HepG2 (cell line): ENCODE measurements at regions not wholly inside any gene's neighbourhood (a gene's known extent, or its start where the extent isn't known, plus 50 kb on each side); places are given as distances from the start of the nearest gene placed in this dataset.

Experiments used
- AGO2 ChIP-seq: fragments of 200-400 bp; formaldehyde crosslinking; optimal IDR thresholded peaks from 2 replicates; pipeline ENCODE3; 2017; ENCODE audit warnings: mild to moderate bottlenecking, low read depth, low read length, moderate library complexity
- BRCA1 ChIP-seq: sonication (generic); formaldehyde crosslinking; IDR thresholded peaks from 2 replicates; pipeline ENCODE4 v1.4.0; 2020; ENCODE audit warnings: missing genetic modification reagents
- JUND ChIP-seq: sonication (generic); formaldehyde crosslinking; IDR thresholded peaks from 2 replicates; pipeline ENCODE4 v1.8.0; 2022; ENCODE audit warnings: mild to moderate bottlenecking, missing genetic modification reagents
- KDM2A ChIP-seq: sonication (generic); formaldehyde crosslinking; IDR thresholded peaks from 2 replicates; pipeline ENCODE4 v1.4.0; 2020; ENCODE audit warnings: low read depth, missing genetic modification reagents, borderline replicate concordance
- KLF16 ChIP-seq, 2 experiments: sonication (generic) in 1 of 2; formaldehyde crosslinking in 1 of 2; IDR thresholded peaks; 2 replicates each; pipeline versions ENCODE4 v1.6.1 to v1.8.0; 2016 to 2023; ENCODE audit warnings: missing genetic modification reagents in 2 of 2, missing compliant biosample characterization in 1 of 2
- SMAD1 ChIP-seq: sonication (generic); formaldehyde crosslinking; IDR thresholded peaks from 2 replicates; pipeline ENCODE4 v1.4.0; 2020; ENCODE audit warnings: missing genetic modification reagents, low read depth, mild to moderate bottlenecking, borderline replicate concordance
- TRIM22 ChIP-seq: fragments of 450-650 bp; IDR thresholded peaks from 2 replicates; pipeline ENCODE4 v1.6.1; 2017
- USF2 ChIP-seq, 2 experiments: sonication (generic) in 1 of 2; formaldehyde crosslinking in 1 of 2; IDR thresholded peaks; 2 replicates each; pipeline versions ENCODE4 v1.5.1 to v1.6.1; 2011 to 2020; ENCODE audit warnings: borderline replicate concordance in 1 of 2, low read depth in 1 of 2, low read length in 1 of 2, mild to moderate bottlenecking in 1 of 2, missing genetic modification reagents in 1 of 2, moderate library complexity in 1 of 2
- ZBTB3 ChIP-seq: sonication (generic); formaldehyde crosslinking; IDR thresholded peaks from 2 replicates; pipeline ENCODE4 v1.4.0; 2020; ENCODE audit warnings: low read depth, mild to moderate bottlenecking, moderate library complexity, missing genetic modification reagents, borderline replicate concordance
- ZBTB8A ChIP-seq: sonication (generic); formaldehyde crosslinking; IDR thresholded peaks from 2 replicates; pipeline ENCODE4 v1.4.0; 2020; ENCODE audit warnings: mild to moderate bottlenecking, low read depth, missing genetic modification reagents, borderline replicate concordance
- ZC3H4 ChIP-seq: sonication (generic); formaldehyde crosslinking; IDR thresholded peaks from 2 replicates; pipeline ENCODE4 v1.4.0; 2020; ENCODE audit warnings: missing genetic modification reagents, borderline replicate concordance
- ZKSCAN8 ChIP-seq: IDR thresholded peaks from 2 replicates; pipeline ENCODE4 v1.6.1; 2016; ENCODE audit warnings: borderline replicate concordance, missing genetic modification reagents, missing compliant biosample characterization
- ZNF124 ChIP-seq: sonication (generic); formaldehyde crosslinking; IDR thresholded peaks from 2 replicates; pipeline ENCODE4 v1.4.0; 2020; ENCODE audit warnings: missing genetic modification reagents
- ZNF451 ChIP-seq: sonication (generic); formaldehyde crosslinking; IDR thresholded peaks from 2 replicates; pipeline ENCODE4 v1.5.0; 2020; ENCODE audit warnings: mild to moderate bottlenecking, missing genetic modification reagents
- ZNF468 ChIP-seq: sonication (generic); formaldehyde crosslinking; IDR thresholded peaks from 2 replicates; pipeline ENCODE4 v1.8.0; 2022; ENCODE audit warnings: mild to moderate bottlenecking, moderate library complexity, missing genetic modification reagents
- ZNF598 ChIP-seq: sonication (generic); formaldehyde crosslinking; IDR thresholded peaks from 2 replicates; pipeline ENCODE4 v1.5.1; 2020; ENCODE audit warnings: mild to moderate bottlenecking, missing genetic modification reagents, borderline replicate concordance
- ZNF639 ChIP-seq: conservative IDR thresholded peaks from 2 replicates; pipeline ENCODE4 v1.6.1; 2018; ENCODE audit warnings: missing genetic modification reagents
- ZNF644 ChIP-seq: IDR thresholded peaks from 2 replicates; pipeline ENCODE4 v1.6.1; 2016; ENCODE audit warnings: low read depth
- ZNF841 ChIP-seq: sonication (generic); formaldehyde crosslinking; IDR thresholded peaks from 2 replicates; pipeline ENCODE4 v1.8.1; 2023; ENCODE audit warnings: missing genetic modification reagents, borderline replicate concordance
- TF ChIP-seq, protein P1 (sequence below): sonication (generic); formaldehyde crosslinking; IDR thresholded peaks from 2 replicates; pipeline ENCODE4 v1.5.1; 2020; ENCODE audit warnings: missing genetic modification reagents, mild to moderate bottlenecking, borderline replicate concordance
- TF ChIP-seq, protein P2 (sequence below): sonication (generic); formaldehyde crosslinking; IDR thresholded peaks from 2 replicates; pipeline ENCODE4 v1.4.0; 2020; ENCODE audit warnings: missing genetic modification reagents, borderline replicate concordance
- TF ChIP-seq, protein P3 (sequence below): sonication (generic); formaldehyde crosslinking; IDR thresholded peaks from 2 replicates; pipeline ENCODE4 v1.4.0; 2020; ENCODE audit warnings: missing genetic modification reagents

DNA sequence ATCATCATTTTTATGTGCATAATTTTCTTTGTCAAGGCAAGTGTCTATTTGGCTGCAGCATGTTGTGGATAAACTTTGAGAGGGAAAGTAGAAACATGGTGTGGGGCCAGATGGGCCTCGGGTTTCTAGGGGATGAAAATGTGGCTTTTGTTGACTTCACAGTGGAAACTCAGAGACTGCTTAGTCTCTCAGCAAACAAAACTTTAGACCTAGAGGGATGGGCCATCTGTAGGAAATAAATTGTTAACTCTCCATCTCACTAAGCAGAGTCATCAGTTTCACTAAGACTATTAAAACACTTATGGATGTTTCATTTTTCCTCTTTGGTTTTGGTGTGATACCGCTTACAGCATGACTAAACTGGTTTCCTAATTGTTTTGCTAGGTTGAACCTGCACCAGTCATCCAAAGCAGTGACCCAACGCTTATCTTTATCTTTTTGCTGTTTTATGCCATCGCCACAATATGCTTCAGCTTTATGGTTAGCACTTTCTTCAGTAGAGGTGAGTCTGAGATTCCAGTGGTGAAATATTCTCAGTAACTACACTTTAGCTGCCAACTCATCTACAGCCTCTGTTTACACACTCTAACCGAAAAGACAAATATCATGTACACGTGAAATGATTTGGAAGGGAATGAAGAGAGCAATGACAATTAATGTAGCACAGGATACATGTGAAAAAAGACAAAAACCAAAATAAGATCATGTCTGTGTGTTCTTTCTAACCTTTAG is 60.6 kb upstream of the CRYM start (continued):
- no peak for TF ChIP-seq USF2 (IDR thresholded peaks at IDR 0.05; ENCODE audit: low read depth, low read length)
- no peak for TF ChIP-seq USF2 (CRISPR knock-in tag; IDR thresholded peaks at IDR 0.05; ENCODE audit: borderline replicate concordance)
- TF ChIP-seq, protein P1, sequence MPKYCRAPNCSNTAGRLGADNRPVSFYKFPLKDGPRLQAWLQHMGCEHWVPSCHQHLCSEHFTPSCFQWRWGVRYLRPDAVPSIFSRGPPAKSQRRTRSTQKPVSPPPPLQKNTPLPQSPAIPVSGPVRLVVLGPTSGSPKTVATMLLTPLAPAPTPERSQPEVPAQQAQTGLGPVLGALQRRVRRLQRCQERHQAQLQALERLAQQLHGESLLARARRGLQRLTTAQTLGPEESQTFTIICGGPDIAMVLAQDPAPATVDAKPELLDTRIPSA (CRISPR knock-in tag), result no peak
- no peak for TF ChIP-seq ZBTB8A (CRISPR knock-in tag)
- TF ChIP-seq ZNF451 (CRISPR knock-in tag), result no peak
- 0 out of 2 replicates have a peak, but pooled peaks have one; percentile 11 for TF ChIP-seq ZKSCAN8 (CRISPR knock-in tag)
- TF ChIP-seq, protein P2, sequence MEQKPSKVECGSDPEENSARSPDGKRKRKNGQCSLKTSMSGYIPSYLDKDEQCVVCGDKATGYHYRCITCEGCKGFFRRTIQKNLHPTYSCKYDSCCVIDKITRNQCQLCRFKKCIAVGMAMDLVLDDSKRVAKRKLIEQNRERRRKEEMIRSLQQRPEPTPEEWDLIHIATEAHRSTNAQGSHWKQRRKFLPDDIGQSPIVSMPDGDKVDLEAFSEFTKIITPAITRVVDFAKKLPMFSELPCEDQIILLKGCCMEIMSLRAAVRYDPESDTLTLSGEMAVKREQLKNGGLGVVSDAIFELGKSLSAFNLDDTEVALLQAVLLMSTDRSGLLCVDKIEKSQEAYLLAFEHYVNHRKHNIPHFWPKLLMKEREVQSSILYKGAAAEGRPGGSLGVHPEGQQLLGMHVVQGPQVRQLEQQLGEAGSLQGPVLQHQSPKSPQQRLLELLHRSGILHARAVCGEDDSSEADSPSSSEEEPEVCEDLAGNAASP (CRISPR knock-in tag), result no peak
- no peak for TF ChIP-seq SMAD1 (CRISPR knock-in tag)
- 0 out of 4 replicates have a peak, but pooled peaks have one; percentile 15 to 19 for TF ChIP-seq KLF16 (CRISPR knock-in tag; IDR thresholded peaks at IDR 0.05)
- no peak for TF ChIP-seq KDM2A (CRISPR knock-in tag)
- TF ChIP-seq JUND (CRISPR knock-in tag), result no peak
- TF ChIP-seq ZNF639 (CRISPR knock-in tag), result no peak
- TF ChIP-seq TRIM22, result no peak
- 0 out of 2 replicates have a peak, but pooled peaks have one; percentile 74 for TF ChIP-seq ZBTB3
- TF ChIP-seq ZC3H4 (CRISPR knock-in tag), result no peak
- no peak for TF ChIP-seq ZNF598 (CRISPR knock-in tag)
- no peak for TF ChIP-seq ZNF841 (CRISPR knock-in tag)
- TF ChIP-seq AGO2, result no peak
- TF ChIP-seq, protein P3, sequence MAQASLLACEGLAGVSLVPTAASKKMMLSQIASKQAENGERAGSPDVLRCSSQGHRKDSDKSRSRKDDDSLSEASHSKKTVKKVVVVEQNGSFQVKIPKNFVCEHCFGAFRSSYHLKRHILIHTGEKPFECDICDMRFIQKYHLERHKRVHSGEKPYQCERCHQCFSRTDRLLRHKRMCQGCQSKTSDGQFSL, result no peak
- no peak for TF ChIP-seq BRCA1 (CRISPR knock-in tag)
- peak; percentile 20; the same call in 1 of the 2 replicates for TF ChIP-seq ZNF124 (CRISPR knock-in tag)
- TF ChIP-seq ZNF468 (CRISPR knock-in tag), result no peak
- TF ChIP-seq ZNF644 (CRISPR knock-in tag), result peak; percentile 79
